Karpas-422 (cell line): ENCODE measurements at regions not wholly inside any gene's neighbourhood (a gene's known extent, or its start where the extent isn't known, plus 50 kb on each side); places are given as distances from the start of the nearest gene placed in this dataset.

ENCODE experiments used
- DNase-seq: peaks from one replicate; pipeline ENCODE4 v3.0.0-alpha.2; 2015
- H2AFZ ChIP-seq: fragments of 200-600 bp; sonication (generic); 2 replicates; pipeline ENCODE4 v1.6.1; 2014; ENCODE audit warnings: antibody characterized with exemption, low read length, mixed read lengths
- H3K27ac ChIP-seq: fragments of 200-600 bp; sonication (generic); 2 replicates; pipeline ENCODE4 v1.5.1; 2014; ENCODE audit warnings: mild to moderate bottlenecking, low read length, moderate library complexity
- H3K27me3 ChIP-seq: fragments of 200-600 bp; sonication (generic); 2 replicates; pipeline ENCODE4 v1.6.1; 2014; ENCODE audit warnings: low read length, mixed read lengths
- H3K36me3 ChIP-seq: fragments of 200-600 bp; sonication (generic); 2 replicates; pipeline ENCODE4 v1.6.1; 2014; ENCODE audit warnings: low read length, mixed read lengths; ENCODE audit not compliant: insufficient read depth
- H3K4me1 ChIP-seq: fragments of 200-600 bp; sonication (generic); 2 replicates; pipeline ENCODE4 v1.6.1; 2014; ENCODE audit warnings: mild to moderate bottlenecking, low read length, mixed read lengths
- H3K4me2 ChIP-seq: fragments of 200-600 bp; sonication (generic); 2 replicates; pipeline ENCODE4 v1.6.1; 2014; ENCODE audit warnings: low read length, low read depth, mild to moderate bottlenecking; ENCODE audit not compliant: poor library complexity, severe bottlenecking
- H3K4me3 ChIP-seq: fragments of 200-600 bp; sonication (generic); 2 replicates; pipeline ENCODE4 v1.5.1; 2014; ENCODE audit warnings: mild to moderate bottlenecking, antibody characterized with exemption, low read length, mixed read lengths
- H3K79me2 ChIP-seq: fragments of 200-600 bp; sonication (generic); 2 replicates; pipeline ENCODE4 v1.6.1; 2014; ENCODE audit warnings: mild to moderate bottlenecking, low read length, mixed read lengths
- H3K9ac ChIP-seq: fragments of 200-600 bp; sonication (generic); 2 replicates; pipeline ENCODE4 v1.6.0; 2014; ENCODE audit warnings: low read length
- H3K9me2 ChIP-seq: fragments of 200-600 bp; sonication (generic), shearing (Covaris generic); replicated peaks from 2 replicates; pipeline ENCODE4 v1.6.0; 2014; ENCODE audit warnings: mild to moderate bottlenecking, low read length, moderate library complexity; ENCODE audit not compliant: insufficient read depth
- H3K9me3 ChIP-seq: fragments of 300-700, 200-600 bp; sonication (generic); 2 replicates; pipeline ENCODE4 v1.6.1; 2014; ENCODE audit warnings: low read length, mixed read lengths
- H4K20me1 ChIP-seq: fragments of 200-600 bp; sonication (generic); 2 replicates; pipeline ENCODE4 v1.6.1; 2014; ENCODE audit warnings: mild to moderate bottlenecking, antibody characterized with exemption, low read length, low read depth; ENCODE audit not compliant: insufficient read depth

DNA sequence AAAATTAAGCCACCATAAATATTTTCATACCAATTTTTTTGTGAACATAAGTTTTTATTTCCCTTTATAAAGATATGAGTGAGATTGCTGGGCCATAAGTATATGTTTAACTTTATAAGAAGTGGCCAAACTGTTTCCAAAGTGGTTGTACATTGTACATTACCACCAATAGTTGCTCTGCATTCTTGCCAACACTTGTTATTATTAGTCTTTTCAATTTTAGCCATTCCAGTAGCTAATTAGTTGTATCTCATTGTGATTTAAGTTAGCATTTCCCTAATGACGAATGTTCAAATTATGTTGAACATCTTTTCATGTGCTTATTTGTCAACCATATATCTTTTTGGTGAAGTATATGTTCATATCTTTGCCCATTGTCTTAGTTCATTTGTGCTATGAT is 64.0 kb upstream of the DNAH14 start:
- Histone ChIP-seq H2AFZ (no peak overlapping the region), H4K20me1 (no peaks in the 10 kb centered on the region), H3K79me2 (no peaks in the 10 kb centered on the region), H3K9me3 (no peaks in the 10 kb centered on the region), H3K4me3 (no peak overlapping the region), H3K36me3 (no peaks in the 10 kb centered on the region), H3K9ac (no peak overlapping the region), H3K9me2 (no peaks in the 10 kb centered on the region), H3K4me2 (no peak overlapping the region), H3K27me3 (no peaks in the 10 kb centered on the region), H3K27ac (no peak overlapping the region), H3K4me1 (no peaks in the 10 kb centered on the region)
- no peak for DNase-seq

DNA sequence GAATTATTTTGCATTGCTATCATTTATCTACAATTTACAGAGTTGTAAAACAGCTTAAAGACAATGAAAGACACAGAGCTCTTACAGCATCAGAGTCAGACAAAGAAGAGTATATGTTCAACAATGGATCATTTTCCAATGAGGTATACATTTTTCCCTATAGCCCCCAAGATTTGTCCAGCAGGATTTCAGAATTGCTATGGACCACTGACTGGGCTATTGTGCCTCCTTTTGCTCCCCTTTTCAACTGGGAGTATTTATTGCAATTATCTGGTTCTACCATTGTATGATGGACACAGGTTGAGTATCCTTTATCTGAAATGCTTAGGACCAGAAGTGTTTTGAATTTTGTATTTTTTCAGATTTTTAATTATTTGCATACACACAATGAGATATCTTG is 62.5 kb upstream of the DNAH14 start:
- H4K20me1 ChIP-seq: no peaks in the 10 kb centered on the region
- H3K27me3 ChIP-seq: no peaks in the 10 kb centered on the region
- DNase-seq: no peak

DNA sequence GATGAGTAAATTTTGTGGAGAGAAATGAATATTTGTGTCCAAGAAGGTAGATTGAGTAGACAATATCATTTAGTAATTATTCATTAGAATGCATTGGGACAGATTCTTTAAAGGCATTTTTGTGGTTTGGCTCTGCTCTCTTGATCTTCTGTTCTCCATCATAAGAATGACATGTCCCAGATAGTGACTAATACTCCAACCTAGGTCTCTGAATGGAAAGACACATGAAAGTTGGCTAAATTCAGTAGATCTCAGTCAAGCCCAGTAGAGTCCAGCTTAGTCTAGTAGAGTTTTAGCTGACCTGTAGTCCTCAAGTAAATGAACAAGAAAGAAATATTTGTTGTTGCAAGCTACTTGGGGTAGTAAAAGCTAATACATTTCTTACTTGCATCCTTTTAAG is 61.8 kb upstream of the DNAH14 start:
- no peaks in the 10 kb centered on the region for H3K36me3 ChIP-seq
- H3K4me2 ChIP-seq: no peak overlapping the region
- no peak overlapping the region for H3K27ac ChIP-seq
- no peak overlapping the region for H2AFZ ChIP-seq
- no peaks in the 10 kb centered on the region for H3K79me2 ChIP-seq
- H3K27me3 ChIP-seq: no peaks in the 10 kb centered on the region
- H3K4me1 ChIP-seq: no peaks in the 10 kb centered on the region
- DNase-seq: no peak
- no peaks in the 10 kb centered on the region for H3K9me3 ChIP-seq
- no peaks in the 10 kb centered on the region for H4K20me1 ChIP-seq
- H3K9ac ChIP-seq: no peak overlapping the region
- H3K9me2 ChIP-seq: no peaks in the 10 kb centered on the region
- no peak overlapping the region for H3K4me3 ChIP-seq

More for the DNA sequence above, 62.5 kb upstream of the DNAH14 start:
- Histone ChIP-seq H3K27ac (no peak overlapping the region), H3K4me3 (no peak overlapping the region), H3K36me3 (no peaks in the 10 kb centered on the region), H3K9ac (no peak overlapping the region), H3K4me2 (no peak overlapping the region), H3K9me3 (no peaks in the 10 kb centered on the region), H3K4me1 (no peaks in the 10 kb centered on the region), H3K9me2 (no peaks in the 10 kb centered on the region), H2AFZ (no peak overlapping the region), H3K79me2 (no peaks in the 10 kb centered on the region)

DNA sequence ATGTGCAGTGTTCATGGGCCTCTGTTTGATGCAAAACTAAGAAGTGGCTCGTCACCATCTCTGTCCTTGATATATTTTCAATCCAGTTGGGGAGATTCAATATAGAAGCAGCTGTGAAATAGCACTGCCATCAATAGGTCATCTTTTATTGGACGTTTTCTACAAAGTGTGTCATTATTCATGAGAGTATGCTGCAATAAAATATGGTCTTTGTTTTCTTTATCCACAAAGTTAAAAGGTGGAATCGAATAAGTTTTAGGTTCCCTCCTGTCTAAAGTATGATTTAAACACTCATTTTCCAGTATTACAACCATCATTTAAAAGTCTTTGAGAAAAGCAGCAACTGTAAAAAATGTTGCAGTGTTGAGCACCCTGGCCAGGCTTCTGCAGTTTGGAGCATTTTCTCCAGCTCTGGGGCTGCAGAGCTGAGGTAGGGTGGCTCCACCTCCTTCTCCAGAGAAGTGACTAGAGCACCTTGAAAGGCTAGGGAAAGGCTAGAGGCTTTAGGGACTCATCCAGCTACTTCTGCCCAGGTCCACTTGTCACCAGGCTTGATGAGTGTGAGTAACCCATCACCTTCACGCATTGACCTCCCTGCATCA is 56.5 kb upstream of the DNAH14 start:
- Histone ChIP-seq H3K9me3 (no peaks in the 10 kb centered on the region), H3K27me3 (no peaks in the 10 kb centered on the region), H2AFZ (no peak overlapping the region), H3K36me3 (no peaks in the 10 kb centered on the region), H3K4me3 (no peak overlapping the region), H3K27ac (no peak overlapping the region), H3K79me2 (no peaks in the 10 kb centered on the region), H3K4me1 (no peaks in the 10 kb centered on the region), H3K9ac (no peak overlapping the region), H4K20me1 (no peaks in the 10 kb centered on the region), H3K4me2 (no peak overlapping the region), H3K9me2 (no peaks in the 10 kb centered on the region)
- DNase-seq: no peak

DNA sequence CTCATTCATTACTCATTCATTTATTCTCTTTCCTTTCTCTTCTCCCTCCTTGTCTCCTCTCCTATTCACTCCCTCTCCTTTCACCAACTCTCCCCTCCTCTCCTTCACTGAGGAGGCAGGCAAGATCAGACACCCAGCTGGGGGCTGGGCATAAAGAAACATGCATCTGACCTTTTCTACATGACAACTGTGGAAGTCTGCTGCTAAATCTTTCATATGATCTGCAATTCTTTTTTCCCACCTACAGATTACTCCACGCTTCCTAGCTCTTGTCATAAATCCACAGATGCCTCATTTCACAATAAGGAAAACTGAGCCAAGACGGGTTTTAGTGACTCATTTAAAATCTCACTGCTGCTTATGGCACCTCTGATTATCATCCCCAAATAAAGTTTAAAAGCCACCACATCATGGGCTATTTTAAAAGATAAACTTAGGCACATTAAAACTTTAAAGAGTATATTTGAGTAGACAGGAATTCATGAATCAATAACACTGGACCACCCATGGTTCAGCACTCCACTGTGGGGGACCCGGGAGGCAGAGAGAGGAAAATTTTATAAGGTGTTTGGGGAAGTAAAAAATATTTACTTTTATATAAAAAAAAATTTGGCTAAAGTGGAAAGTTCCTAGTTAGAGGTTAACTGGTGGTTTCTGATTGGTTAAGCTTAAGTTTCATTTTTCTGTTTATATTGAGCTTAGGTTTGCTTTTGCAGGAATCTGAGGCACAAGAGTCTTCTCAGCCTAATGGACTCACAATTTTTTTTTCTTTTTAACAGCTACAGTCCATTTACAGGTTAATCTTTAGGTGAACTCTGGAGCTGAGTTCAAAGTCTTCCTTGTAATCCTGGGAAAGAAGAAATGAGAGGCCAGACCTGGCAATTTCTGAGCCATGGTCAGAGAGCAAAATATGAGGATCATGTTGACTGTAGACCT is 55.8 kb upstream of the DNAH14 start:
- H3K9ac ChIP-seq: no peak overlapping the region
- no peak for DNase-seq
- no peaks in the 10 kb centered on the region for H4K20me1 ChIP-seq
- H3K27me3 ChIP-seq: no peaks in the 10 kb centered on the region
- no peak overlapping the region for H3K27ac ChIP-seq
- H3K4me1 ChIP-seq: no peaks in the 10 kb centered on the region
- no peak overlapping the region for H2AFZ ChIP-seq
- H3K9me3 ChIP-seq: no peaks in the 10 kb centered on the region
- no peak overlapping the region for H3K4me2 ChIP-seq
- H3K36me3 ChIP-seq: no peaks in the 10 kb centered on the region
- no peaks in the 10 kb centered on the region for H3K79me2 ChIP-seq
- no peak overlapping the region for H3K4me3 ChIP-seq
- no peaks in the 10 kb centered on the region for H3K9me2 ChIP-seq

DNA sequence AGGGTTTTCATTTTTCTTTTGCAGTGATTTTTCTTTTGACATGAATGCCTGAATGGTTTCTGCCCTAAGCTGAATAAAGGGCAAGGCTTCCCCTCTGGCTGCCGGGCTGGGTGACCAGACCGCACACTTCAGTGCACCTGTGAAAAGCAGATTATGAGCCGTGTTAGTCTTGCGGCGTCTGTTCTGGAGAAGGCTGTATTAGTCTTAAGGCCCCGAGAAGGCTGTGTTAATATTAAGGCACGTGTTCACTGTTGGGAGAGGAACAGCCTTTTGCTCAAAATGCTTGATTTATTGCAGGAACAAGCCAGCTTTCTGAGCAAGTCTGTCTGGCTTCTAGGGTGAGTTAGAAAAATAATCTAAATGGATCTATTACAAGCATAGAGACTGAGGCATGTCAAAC is 54.7 kb upstream of the DNAH14 start:
- H3K79me2 ChIP-seq: no peaks in the 10 kb centered on the region
- H3K9ac ChIP-seq: no peak overlapping the region
- no peak overlapping the region for H3K27ac ChIP-seq
- H3K4me2 ChIP-seq: no peak overlapping the region
- H3K36me3 ChIP-seq: no peaks in the 10 kb centered on the region
- H3K4me3 ChIP-seq: no peak overlapping the region
- H3K9me3 ChIP-seq: no peaks in the 10 kb centered on the region
- no peaks in the 10 kb centered on the region for H3K9me2 ChIP-seq
- no peaks in the 10 kb centered on the region for H3K27me3 ChIP-seq
- H3K4me1 ChIP-seq: no peaks in the 10 kb centered on the region
- no peak overlapping the region for H2AFZ ChIP-seq
- no peaks in the 10 kb centered on the region for H4K20me1 ChIP-seq
- no peak for DNase-seq

DNA sequence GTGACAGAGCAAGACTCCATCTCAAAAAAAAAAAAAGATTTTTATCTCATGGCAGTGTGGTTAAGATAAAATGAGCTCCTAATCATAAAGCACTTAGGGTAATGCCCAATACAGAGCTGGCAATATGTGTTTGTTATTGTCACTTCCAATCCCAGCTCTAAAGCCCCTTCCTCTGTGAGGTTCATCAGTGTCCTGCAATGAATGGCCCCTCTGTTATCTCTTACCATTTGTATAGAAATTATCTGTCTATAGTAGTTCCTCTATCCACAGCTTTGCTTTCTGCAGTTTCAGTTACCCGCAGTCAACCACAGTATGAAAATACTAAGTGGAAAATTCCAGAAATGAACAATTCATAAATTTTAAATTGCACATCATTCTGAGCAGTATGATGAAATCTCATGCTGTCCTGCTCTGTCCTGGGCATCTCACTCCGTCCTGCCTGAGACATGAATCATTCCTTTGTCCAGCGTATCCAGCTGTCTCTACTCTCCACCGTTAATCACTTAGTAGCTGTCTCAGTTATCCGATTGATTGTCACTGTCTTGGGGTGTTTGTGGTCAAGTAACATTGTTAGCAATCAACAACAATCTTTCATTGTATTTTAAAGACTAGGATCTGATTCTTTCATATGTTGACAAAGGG is 50.2 kb upstream of the DNAH14 start:
- H2AFZ ChIP-seq: no peak overlapping the region
- no peak overlapping the region for H3K4me2 ChIP-seq
- no peaks in the 10 kb centered on the region for H4K20me1 ChIP-seq
- DNase-seq: no peak
- no peak overlapping the region for H3K9ac ChIP-seq
- no peaks in the 10 kb centered on the region for H3K36me3 ChIP-seq
- H3K79me2 ChIP-seq: no peaks in the 10 kb centered on the region
- no peaks in the 10 kb centered on the region for H3K9me3 ChIP-seq
- no peaks in the 10 kb centered on the region for H3K9me2 ChIP-seq
- no peak overlapping the region for H3K4me3 ChIP-seq
- H3K27ac ChIP-seq: no peak overlapping the region
- no peaks in the 10 kb centered on the region for H3K4me1 ChIP-seq
- no peaks in the 10 kb centered on the region for H3K27me3 ChIP-seq
